Activated T-cell treated with anti-CD3 and anti-CD28 coated beads, Interleukin-2, amount 50 U/mL, for 48 hours (primary cell): ENCODE measurements at regions not wholly inside any gene's neighbourhood (a gene's known extent, or its start where the extent isn't known, plus 50 kb on each side); places are given as distances from the start of the nearest gene placed in this dataset.
"Not testable (repeated sequence)": the region's sequence is repeated elsewhere in the genome, so short reads cannot be mapped to it uniquely, and the experiment has no call there.

Experiments used
- DNase-seq, 2 experiments: peaks; one replicate each; pipeline ENCODE4 v3.0.0-alpha.2; 2020

DNA sequence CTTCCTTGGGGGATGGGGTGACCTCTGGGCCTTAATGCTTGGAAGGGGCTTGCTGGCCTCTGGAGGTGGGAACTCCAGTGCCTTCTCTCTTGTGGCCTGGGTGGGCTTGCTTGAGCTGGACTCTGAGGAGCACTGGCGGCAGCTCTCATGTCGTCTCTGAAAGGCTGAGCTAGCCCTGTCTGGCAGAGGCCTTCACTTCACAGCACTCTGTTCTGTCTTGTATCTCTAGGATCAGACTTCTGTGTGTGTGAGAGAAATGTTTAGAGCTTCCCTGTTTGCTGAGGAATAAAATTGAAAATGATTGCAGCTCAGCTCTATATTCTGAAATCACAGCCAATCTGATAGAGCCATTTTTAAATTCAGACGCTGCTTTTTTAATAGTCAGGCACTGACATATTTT lies 185.3 kb downstream of the KCNRG start:
- DNase-seq: no peak

GRCh38 chr13:50200988-50201387 lies 185.7 kb downstream of the KCNRG start:
- DNase-seq: no peak

GRCh38 chr13:50202485-50202884 lies 187.2 kb downstream of the KCNRG start:
- no peak for DNase-seq

DNA sequence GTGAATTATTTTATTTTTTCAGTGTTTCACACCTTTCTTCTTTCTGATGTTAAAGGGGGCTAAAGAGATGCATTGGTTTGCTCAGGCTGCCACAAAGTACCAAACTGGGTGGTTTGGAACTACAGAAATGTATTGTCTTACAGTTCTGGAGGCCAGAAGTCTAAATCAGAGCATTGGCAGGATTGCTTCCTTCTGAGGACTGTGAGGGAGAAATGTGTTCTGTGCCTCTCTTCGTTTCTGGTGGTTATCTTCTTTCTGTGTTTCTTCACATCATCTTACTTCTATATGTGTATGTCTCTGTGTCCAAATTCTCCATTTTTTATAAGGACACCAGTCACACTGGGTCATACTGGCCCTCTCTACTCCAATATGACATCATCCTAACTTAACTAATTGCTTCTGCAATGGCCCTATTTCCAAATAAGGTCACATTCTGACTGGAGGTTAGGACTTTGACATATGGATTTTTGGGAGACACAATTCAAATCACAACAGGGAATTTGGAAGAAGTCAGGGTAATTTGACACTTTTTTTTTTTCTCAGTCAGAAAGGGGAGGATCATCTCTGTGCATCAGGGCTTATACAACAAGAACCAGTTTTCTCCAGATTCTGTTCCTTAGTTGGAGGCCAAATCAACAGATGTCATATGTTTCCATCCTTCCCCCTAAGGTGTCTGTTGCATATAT lies 188.2 kb downstream of the KCNRG start:
- DNase-seq: no peak

DNA sequence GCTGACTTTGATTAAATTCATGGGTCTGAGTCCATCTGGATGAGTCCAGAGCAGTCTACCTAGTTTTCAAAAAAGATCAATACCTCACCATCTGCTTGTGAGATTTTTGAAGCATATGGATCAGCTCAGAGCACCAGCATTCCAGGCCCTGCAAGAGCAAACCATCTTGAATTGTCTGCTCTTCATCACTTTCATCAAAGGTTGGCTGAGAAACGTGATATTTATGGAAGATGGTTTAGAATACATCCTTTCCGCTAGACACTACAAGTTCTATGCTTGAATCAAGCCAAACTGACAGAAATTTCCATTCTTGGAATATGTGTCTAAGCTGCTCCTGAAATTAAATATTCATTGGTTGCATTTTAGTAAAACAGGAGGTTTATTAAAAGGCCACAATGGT lies 190.3 kb downstream of the KCNRG start:
- DNase-seq: no peak

- no peak for DNase-seq
Observed at GRCh38 chr13:50208826-50209335, 193.6 kb downstream of the KCNRG start.

GRCh38 chr13:50209631-50210030 lies 194.4 kb downstream of the KCNRG start:
- DNase-seq: no peak

DNA sequence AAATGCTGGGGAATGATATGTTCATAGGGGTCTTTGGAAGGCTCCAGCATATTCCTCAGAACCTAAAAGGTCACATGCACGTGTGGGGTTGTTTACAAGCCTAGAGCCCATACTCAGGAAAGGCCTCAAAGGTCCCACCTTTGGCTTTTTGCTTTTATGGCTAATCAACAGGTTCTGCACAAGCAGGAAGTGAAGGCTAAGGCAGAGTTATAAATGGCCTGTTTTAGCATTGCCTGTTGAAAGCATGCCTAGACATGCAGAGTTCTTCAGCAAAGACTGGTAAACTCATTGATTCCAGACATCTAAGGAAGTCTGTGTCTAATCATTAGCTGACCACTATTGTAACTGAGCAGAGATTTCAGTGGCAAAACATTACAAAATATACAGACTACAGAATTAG lies 198.3 kb downstream of the KCNRG start:
- no peak for DNase-seq

- no peak for DNase-seq
Observed at GRCh38 chr13:50214514-50214913, 199.3 kb downstream of the KCNRG start.

DNA sequence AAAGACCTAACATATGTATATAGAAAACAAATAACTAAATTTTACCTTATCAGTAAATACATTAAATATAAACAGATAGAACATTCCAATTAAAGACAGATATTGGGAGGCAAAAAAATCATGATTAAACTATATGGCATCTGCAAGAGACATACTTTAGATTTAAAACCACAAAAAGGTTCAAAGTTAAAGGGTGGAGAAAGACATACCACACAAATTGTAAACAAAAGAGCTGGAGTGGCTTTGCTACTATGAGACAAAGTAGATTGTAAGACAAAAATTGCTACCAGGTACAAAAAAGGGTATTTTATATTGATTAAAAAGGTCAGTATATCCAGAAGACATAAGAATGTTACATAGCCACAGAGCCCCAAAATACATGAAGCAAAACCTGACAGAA lies 200.2 kb downstream of the KCNRG start:
- DNase-seq: no peak

DNA sequence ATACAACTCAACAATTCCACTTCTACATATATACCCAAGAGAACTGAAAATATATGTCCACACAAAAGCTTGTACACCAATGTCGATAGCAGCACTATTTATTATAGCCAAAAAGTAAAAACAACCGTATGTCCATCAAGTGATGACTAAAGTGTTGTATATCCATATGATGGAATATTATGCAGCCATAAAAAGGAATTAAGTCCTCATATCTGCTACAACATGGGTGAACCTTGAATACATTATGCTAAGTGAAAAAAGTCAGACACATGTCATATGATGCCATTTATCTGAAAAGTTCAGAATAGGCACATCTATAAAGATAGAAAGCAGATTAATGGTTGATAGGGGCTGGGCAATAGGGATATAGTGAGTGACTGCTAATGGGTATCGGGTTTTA lies 204.5 kb downstream of the KCNRG start:
- no peak for DNase-seq

- no peak for DNase-seq
Observed at GRCh38 chr13:50220938-50221337, 205.7 kb downstream of the KCNRG start.

DNA sequence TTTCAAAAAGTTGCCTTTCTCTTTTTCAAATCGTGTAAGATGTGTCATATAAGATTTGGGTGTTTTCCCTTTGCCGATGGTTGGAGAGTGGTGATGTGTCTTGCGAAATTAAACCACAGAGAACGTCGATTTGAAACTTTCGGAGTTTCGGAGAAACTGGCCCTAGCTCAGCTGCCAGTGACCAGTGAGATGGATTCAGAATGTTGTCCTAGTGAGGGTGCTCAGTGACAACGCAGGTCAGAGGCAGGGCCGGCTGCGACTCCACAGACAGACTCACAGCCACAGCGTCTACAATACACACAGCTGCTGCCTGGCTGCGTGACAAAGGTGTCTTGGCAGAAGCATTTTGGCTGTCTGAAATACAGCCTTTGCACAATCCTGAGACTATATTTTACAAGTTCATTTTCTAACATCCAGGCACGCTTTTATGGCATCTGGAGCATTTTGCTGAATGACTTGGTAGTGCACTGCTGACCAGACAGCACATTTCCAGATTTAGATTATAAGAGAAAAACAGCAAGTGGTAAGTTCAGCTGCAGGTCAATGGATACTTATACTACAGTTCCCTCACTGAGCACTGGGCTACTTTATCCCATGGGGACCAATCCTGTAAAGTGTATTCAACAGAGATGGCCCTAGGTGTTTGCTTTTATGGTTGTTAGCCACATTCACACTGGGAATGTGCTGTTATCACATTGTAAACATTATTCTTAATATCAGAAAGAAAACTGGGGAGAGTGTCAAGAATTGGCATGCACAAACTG lies 207.5 kb downstream of the KCNRG start:
- peak in 1 of 2 experiments; percentile 45 for DNase-seq

DNA sequence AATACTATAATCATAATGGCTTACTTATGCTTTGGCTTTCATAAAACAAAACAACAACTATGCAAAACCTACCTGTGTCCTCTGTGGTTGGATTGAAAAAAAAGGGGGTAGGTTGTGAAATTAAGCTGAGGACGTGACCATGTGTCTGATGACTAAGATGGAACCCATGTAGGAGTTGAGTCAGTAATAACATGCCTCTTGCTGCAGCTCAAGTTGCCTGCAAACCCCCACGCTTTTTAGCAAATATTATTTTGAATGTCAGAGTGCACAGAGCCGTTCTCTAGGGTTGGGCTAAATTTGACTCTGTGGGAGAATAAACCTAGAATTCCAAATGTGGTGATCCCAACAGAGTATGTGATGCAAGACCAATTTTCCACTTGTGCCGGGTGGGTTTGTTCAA lies 209.3 kb downstream of the KCNRG start:
- DNase-seq: no peak

DNA sequence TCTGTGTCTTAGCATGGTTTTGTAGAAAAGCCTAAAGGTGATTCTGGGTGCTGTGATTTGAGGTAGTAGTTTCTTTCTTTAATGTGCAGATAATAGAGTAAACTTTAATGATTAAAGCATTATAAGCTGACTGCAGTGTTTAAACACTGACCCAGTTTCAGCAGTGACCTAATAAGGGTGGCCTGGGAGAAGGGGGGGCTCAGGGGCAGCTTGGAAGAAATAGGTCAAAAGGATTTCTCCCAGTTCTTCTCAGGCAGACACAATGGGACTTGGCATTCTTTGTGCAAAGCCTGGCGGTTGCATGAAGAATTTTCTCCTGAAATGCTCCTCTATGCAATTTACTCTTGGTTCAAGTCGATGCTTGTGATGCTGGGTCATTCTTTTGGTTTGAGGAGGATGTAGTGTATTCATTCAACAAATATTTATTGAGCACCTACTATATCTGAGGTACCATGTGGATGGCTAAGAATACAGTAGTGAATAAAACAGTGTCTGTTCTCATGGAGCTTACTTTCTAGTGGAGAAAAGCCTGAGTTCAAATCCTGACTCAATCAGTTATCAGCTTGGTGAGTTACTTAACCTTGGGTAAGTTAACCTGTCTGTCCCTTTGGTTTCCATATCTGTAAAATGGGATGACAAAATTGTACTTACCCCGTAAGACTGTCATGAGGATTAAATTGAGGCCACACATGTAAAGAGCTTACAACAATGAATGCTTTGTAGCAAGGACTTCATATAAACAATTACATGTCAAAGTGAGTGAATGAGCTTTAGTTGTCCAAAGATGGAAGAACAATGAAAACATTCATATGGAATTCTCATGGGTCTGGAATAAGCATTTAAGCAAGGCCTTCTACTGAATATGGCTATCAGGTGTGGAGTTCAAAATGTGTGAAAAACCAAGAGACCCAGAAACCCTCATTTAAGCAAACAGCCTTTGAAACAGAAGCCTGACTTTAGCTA lies 210.2 kb downstream of the KCNRG start:
- no peak for DNase-seq

- DNase-seq: no peak
Observed at GRCh38 chr13:50226515-50227155, 211.4 kb downstream of the KCNRG start.

- peak; percentile 52 to 60 for DNase-seq
Observed at GRCh38 chr13:50227361-50227760, 212.1 kb downstream of the KCNRG start.

DNA sequence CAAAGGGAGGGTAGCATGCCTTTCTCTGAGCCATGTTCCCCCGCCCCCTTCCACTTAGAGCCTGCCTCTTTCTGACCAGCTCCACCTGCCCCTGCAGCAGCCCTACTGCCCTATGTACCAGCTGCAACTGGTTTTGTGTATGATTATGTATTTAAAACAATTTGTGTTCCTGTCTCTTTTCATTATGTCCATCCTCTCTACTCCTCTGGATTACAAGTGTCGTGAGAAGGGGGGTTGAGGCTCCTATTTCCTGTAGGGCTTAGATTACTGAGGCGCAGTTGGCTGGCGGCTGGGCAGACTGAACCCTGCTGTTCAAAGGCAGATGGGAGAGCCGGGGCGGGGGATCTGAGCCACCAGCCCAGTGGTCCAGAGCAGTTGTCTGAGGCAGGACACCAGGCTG lies 213.3 kb downstream of the KCNRG start:
- DNase-seq: no peak

- no peak for DNase-seq
Observed at GRCh38 chr13:50229960-50230661, 214.9 kb downstream of the KCNRG start.

GRCh38 chr13:50230662-50230978 lies 215.4 kb downstream of the KCNRG start:
- DNase-seq: no peak

DNA sequence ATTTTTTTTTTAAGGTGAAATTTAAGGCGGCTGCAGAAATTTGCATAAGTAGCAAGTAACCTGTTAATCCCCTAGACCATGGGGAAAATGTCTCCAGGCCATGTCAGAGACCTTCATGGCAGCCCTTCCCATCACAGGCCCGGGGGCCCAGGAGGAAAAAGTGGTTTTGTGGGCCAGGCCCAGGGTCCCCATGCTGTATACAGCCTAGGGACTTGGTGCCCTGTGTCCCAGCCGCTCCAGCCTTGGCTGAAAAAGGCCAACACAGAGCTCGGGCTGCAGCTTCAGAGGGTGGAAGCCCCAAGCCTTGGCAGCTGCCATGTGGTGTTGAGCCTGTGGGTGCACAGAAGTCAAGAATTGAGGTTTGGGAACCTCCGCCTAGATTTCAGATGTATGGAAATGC lies 218.3 kb downstream of the KCNRG start:
- DNase-seq: not testable (repeated sequence)
